PC-3 (cell line): ENCODE measurements at regions not wholly inside any gene's neighbourhood (a gene's known extent, or its start where the extent isn't known, plus 50 kb on each side); places are given as distances from the start of the nearest gene placed in this dataset.
A peak's percentile ranks its signal among the peaks of the same experiment; 100 is the strongest.

ENCODE experiments used
- ATAC-seq: fragments of 200-7000 bp; cut with Tn5 transposase; 2 replicates; pipeline ENCODE4 v1.9.1; 2020; ENCODE audit warnings: mild to moderate bottlenecking, moderate library complexity
- BruUV-seq: library from RNA; stranded (reverse); fragments of 400-500 nt; replicated peaks from 2 replicates; lab custom pipeline; 2021; lab: Mats Ljungman, UMichigan
- CTCF ChIA-PET: fragments of 300-600 bp; sonication (Branson Sonifier 250); formaldehyde crosslinking; loops from one replicate; lab custom pipeline; 2022; ENCODE audit warnings: antibody characterized with exemption; lab: Charles Lee
- POLR2A ChIA-PET: fragments of 300-600 bp; sonication (Branson Sonifier 250); formaldehyde crosslinking; loops from one replicate; lab custom pipeline; 2022; ENCODE audit warnings: antibody characterized with exemption; ENCODE audit not compliant: unreplicated experiment; lab: Charles Lee
- DNase-seq: peaks from one replicate; pipeline ENCODE4 v3.0.0-alpha.2; 2015
- H2AFZ ChIP-seq: fragments of 300-600 bp; sonication (generic); 2 replicates; pipeline ENCODE4 v1.6.0; 2016; ENCODE audit warnings: antibody characterized with exemption, low read length
- H3F3A ChIP-seq: fragments of 300-600 bp; sonication (generic); one replicate; pipeline ENCODE4 v1.6.0; 2017; ENCODE audit warnings: antibody characterized with exemption, low read length, control low read depth, mild to moderate bottlenecking; ENCODE audit not compliant: unreplicated experiment
- H3K27ac ChIP-seq: fragments of 300-600 bp; sonication (generic); 2 replicates; pipeline ENCODE4 v1.5.1; 2016; ENCODE audit warnings: mild to moderate bottlenecking, low read length
- H3K27me3 ChIP-seq: fragments of 300-600 bp; sonication (generic); 2 replicates; pipeline ENCODE4 v1.6.1; 2016; ENCODE audit warnings: low read length, mixed read lengths
- H3K36me3 ChIP-seq: fragments of 300-600 bp; sonication (generic); 2 replicates; pipeline ENCODE4 v1.6.1; 2016; ENCODE audit warnings: low read depth, mixed run types, low read length, mixed read lengths
- H3K4me1 ChIP-seq: fragments of 300-600 bp; sonication (generic); 2 replicates; pipeline ENCODE4 v1.5.1; 2016; ENCODE audit warnings: low read length; ENCODE audit not compliant: insufficient read depth
- H3K4me2 ChIP-seq: fragments of 300-600 bp; sonication (generic); 2 replicates; pipeline ENCODE4 v1.6.0; 2016; ENCODE audit warnings: low read length
- H3K4me3 ChIP-seq: fragments of 300-600 bp; sonication (generic); 2 replicates; pipeline ENCODE4 v1.5.1; 2016; ENCODE audit warnings: mild to moderate bottlenecking, low read length, mixed read lengths
- H3K79me2 ChIP-seq: fragments of 300-600 bp; sonication (generic); 2 replicates; pipeline ENCODE4 v1.6.1; 2017; ENCODE audit warnings: low read length, mixed read lengths
- H3K9ac ChIP-seq: fragments of 300-600 bp; sonication (generic); 2 replicates; pipeline ENCODE4 v1.6.0; 2016; ENCODE audit warnings: mild to moderate bottlenecking, low read length
- H3K9me2 ChIP-seq: fragments of 300-600 bp; sonication (generic); replicated peaks from 2 replicates; pipeline ENCODE4 v1.6.1; 2016; ENCODE audit warnings: mixed run types, low read length, mixed read lengths
- H3K9me3 ChIP-seq: fragments of 300-600 bp; sonication (generic); 2 replicates; pipeline ENCODE4 v1.6.1; 2016; ENCODE audit warnings: low read length, mixed read lengths
- H4K20me1 ChIP-seq: fragments of 300-600 bp; sonication (generic); 2 replicates; pipeline ENCODE4 v1.6.1; 2016; ENCODE audit warnings: low read length, mixed read lengths
- EZH2 ChIP-seq: fragments of 300-600 bp; sonication (generic); IDR thresholded peaks from one replicate; pipeline ENCODE4 v1.6.1; 2017; ENCODE audit warnings: antibody characterized with exemption, mild to moderate bottlenecking, low read length; ENCODE audit not compliant: unreplicated experiment
- EZH2phosphoT487 ChIP-seq: fragments of 300-600 bp; sonication (generic); IDR thresholded peaks from 2 replicates; pipeline ENCODE4 v1.6.1; 2018; ENCODE audit warnings: mild to moderate bottlenecking, antibody characterized with exemption, low read length, borderline replicate concordance
- intact Hi-C: fragments of 100-400 bp; cut with micrococcal nuclease; formaldehyde crosslinking; loops from 2 replicates; pipeline ENCODE4 v1.9.0; 2023
- TF ChIP-seq, protein P1 (sequence below): fragments of 300-600 bp; sonication (generic); conservative IDR thresholded peaks from 2 replicates; pipeline ENCODE4 v1.5.1; 2017; ENCODE audit warnings: antibody characterized with exemption, low read depth, mild to moderate bottlenecking, low read length

- POLR2A ChIA-PET = no interaction called here
- peak overlapping the region; percentile 48 for H3K9ac ChIP-seq
Measured at GRCh38 chr21:37986751-37987399, 70.6 kb upstream of the KCNJ6 start.

DNA sequence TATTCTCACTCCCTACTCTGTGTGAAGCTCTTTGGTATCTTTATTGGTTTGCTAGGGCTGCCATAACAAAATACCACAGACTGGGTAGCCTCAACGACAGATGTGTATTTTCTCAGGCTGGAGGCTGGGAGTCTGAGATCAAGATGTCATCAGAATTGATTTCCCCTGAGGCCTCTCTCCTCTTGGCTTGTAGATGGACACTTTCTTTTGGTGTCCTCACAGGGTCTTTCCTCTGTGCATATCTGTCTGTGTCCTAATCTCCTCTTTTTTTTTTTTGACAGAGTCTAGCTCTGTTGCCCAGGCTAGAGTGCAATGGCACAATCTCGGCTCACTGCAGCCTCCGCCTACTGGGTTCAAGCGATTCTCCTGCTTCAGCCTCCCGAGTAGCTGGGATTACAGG lies 71.4 kb upstream of the KCNJ6 start:
- peaks cover 6% of the 10 kb centered on the region; the same call in 1 of the 2 replicates for H3K27me3 ChIP-seq
- H3K4me1 ChIP-seq = peaks cover 40% of the 10 kb centered on the region
- ChIA-PET CTCF (no interaction called here), POLR2A (no interaction called here)
- H2AFZ ChIP-seq = no peak overlapping the region
- H3F3A ChIP-seq = no peaks in the 10 kb centered on the region
- no peak overlapping the region for H3K4me3 ChIP-seq
- H3K36me3 ChIP-seq = no peaks in the 10 kb centered on the region
- BruUV-seq = no TSS peak
- no peaks in the 10 kb centered on the region for H3K9me3 ChIP-seq
- H3K79me2 ChIP-seq = no peaks in the 10 kb centered on the region
- ATAC-seq = no peak
- DNase-seq = no peak
- TF ChIP-seq EZH2 = no peak
- TF ChIP-seq, protein P1, sequence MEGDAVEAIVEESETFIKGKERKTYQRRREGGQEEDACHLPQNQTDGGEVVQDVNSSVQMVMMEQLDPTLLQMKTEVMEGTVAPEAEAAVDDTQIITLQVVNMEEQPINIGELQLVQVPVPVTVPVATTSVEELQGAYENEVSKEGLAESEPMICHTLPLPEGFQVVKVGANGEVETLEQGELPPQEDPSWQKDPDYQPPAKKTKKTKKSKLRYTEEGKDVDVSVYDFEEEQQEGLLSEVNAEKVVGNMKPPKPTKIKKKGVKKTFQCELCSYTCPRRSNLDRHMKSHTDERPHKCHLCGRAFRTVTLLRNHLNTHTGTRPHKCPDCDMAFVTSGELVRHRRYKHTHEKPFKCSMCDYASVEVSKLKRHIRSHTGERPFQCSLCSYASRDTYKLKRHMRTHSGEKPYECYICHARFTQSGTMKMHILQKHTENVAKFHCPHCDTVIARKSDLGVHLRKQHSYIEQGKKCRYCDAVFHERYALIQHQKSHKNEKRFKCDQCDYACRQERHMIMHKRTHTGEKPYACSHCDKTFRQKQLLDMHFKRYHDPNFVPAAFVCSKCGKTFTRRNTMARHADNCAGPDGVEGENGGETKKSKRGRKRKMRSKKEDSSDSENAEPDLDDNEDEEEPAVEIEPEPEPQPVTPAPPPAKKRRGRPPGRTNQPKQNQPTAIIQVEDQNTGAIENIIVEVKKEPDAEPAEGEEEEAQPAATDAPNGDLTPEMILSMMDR = no peak
- TF ChIP-seq EZH2phosphoT487 = no peak
- intact Hi-C loops = no loop called here
- no peaks in the 10 kb centered on the region for H3K9me2 ChIP-seq
- 0 out of 2 replicates have a peak overlapping the region, but pooled peaks have one; percentile 37 for H3K4me2 ChIP-seq
- no peaks in the 10 kb centered on the region for H4K20me1 ChIP-seq
- H3K9ac ChIP-seq = no peak overlapping the region; the same call in 1 of the 2 replicates
- peak overlapping the region; percentile 80 for H3K27ac ChIP-seq

More at GRCh38 chr21:37986751-37987399, 70.6 kb upstream of the KCNJ6 start:
- Histone ChIP-seq H3K9me2 (no peaks in the 10 kb centered on the region), H3K27ac (peak overlapping the region; percentile 80), H3K4me3 (no peak overlapping the region), H3K27me3 (peaks cover 3% of the 10 kb centered on the region; the same call in 1 of the 2 replicates), H3K4me2 (peak overlapping the region; percentile 37), H3K9me3 (no peaks in the 10 kb centered on the region), H3K36me3 (no peaks in the 10 kb centered on the region), H3K4me1 (peaks cover 44% of the 10 kb centered on the region), H2AFZ (no peak overlapping the region), H3K79me2 (no peaks in the 10 kb centered on the region), H4K20me1 (no peaks in the 10 kb centered on the region), H3F3A (no peaks in the 10 kb centered on the region)
- BruUV-seq = no TSS peak
- ATAC-seq (no peak), DNase-seq (peak; percentile 71)
- intact Hi-C loops = no loop called here
- CTCF ChIA-PET = no interaction called here
- TF ChIP-seq EZH2 = no peak
- TF ChIP-seq, protein P1 = no peak
- no peak for TF ChIP-seq EZH2phosphoT487

DNA sequence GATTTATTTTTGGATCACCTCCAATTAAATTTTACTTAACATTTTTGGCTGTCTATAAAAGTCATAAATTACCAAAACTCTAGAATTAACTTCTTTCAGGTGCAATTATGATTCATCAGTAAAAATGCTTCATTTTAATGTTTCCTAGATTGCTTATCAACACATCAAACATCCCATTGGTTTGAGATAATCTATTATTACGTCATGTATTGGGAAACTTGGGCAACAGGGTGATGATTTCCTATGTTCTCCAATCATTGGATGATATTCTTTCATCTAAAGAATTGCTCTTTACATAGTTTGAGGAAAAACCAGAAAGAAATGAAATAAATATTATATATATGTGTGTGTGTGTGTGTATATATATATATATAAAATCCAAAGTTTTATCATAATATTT lies 76.8 kb upstream of the KCNJ6 start:
- no peak overlapping the region for H3K4me2 ChIP-seq
- H3K4me3 ChIP-seq = no peak overlapping the region
- H3K27me3 ChIP-seq = peaks cover 6% of the 10 kb centered on the region; the same call in 1 of the 2 replicates
- no peaks in the 10 kb centered on the region for H3K9me2 ChIP-seq
- BruUV-seq = no TSS peak
- TF ChIP-seq, protein P1 = no peak
- TF ChIP-seq EZH2 (no peak), EZH2phosphoT487 (no peak)
- H3K36me3 ChIP-seq = no peaks in the 10 kb centered on the region
- DNase-seq (no peak), ATAC-seq (no peak)
- H3K27ac ChIP-seq = no peak overlapping the region
- no peak overlapping the region for H2AFZ ChIP-seq
- no peaks in the 10 kb centered on the region for H3K9me3 ChIP-seq
- no peaks in the 10 kb centered on the region for H4K20me1 ChIP-seq
- POLR2A ChIA-PET = no interaction called here
- CTCF ChIA-PET = no interaction called here
- H3F3A ChIP-seq = no peaks in the 10 kb centered on the region
- intact Hi-C loops = no loop called here
- H3K4me1 ChIP-seq = no peaks in the 10 kb centered on the region
- no peak overlapping the region for H3K9ac ChIP-seq
- H3K79me2 ChIP-seq = no peaks in the 10 kb centered on the region
